ENCODE measurements at regions not wholly inside any gene's neighbourhood (a gene's known extent, or its start where the extent isn't known, plus 50 kb on each side); places are given as distances from the start of the nearest gene placed in this dataset.

DNA sequence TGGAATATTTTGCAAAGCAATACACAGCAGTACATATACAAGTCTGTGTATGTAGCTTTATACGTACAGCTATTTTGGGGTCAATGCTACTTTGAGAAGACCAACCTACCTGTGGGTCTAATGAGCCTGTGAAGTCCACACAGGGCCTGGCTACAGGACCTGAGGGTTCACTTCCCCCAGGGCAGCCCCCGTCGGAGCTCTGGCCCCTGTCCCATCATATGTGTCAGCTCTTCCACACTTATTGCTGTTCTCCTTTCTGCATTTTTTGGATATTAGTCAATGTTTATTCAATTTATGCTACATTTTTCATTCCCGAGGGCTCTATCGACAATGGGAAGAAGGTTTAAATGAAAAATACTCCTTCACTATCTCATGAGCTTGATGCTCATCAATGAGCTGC lies 1473.6 kb downstream of the BRD1 start:
- H3K4me1 ChIP-seq (ENCODE audit: control insufficient read depth, insufficient read depth, low read length): no peaks in the 10 kb centered on the region
- POLR2A ChIA-PET: no interaction called here
- intact Hi-C loops (cut with micrococcal nuclease; ENCODE audit: unreplicated experiment): no loop called here
- no peaks in the 10 kb centered on the region for H3K9me3 ChIP-seq (ENCODE audit: control insufficient read depth, insufficient read depth, low read depth, low read length)
- H3K27me3 ChIP-seq (ENCODE audit: control insufficient read depth, insufficient read depth, low read length): no peaks in the 10 kb centered on the region; the same call in 1 of the 2 replicates
- DNase-seq (ENCODE audit: low read depth, low spot score): no peak
- H3K27ac ChIP-seq (ENCODE audit: low read length): no peak overlapping the region
- in situ Hi-C loops (cut with HindIII; ENCODE audit: low pct_unique_long_range_greater_than_20kb, low sequenced_read_pairs): no loop called here
- no peaks in the 10 kb centered on the region for H3K36me3 ChIP-seq (ENCODE audit: control insufficient read depth, insufficient read depth, low read length)
- ATAC-seq: no peak
- H3K4me3 ChIP-seq (ENCODE audit: low read depth in 2 of 2, low read length in 2 of 2): no peak overlapping the region
- CTCF ChIA-PET: no interaction called here
- TF ChIP-seq, protein P1, sequence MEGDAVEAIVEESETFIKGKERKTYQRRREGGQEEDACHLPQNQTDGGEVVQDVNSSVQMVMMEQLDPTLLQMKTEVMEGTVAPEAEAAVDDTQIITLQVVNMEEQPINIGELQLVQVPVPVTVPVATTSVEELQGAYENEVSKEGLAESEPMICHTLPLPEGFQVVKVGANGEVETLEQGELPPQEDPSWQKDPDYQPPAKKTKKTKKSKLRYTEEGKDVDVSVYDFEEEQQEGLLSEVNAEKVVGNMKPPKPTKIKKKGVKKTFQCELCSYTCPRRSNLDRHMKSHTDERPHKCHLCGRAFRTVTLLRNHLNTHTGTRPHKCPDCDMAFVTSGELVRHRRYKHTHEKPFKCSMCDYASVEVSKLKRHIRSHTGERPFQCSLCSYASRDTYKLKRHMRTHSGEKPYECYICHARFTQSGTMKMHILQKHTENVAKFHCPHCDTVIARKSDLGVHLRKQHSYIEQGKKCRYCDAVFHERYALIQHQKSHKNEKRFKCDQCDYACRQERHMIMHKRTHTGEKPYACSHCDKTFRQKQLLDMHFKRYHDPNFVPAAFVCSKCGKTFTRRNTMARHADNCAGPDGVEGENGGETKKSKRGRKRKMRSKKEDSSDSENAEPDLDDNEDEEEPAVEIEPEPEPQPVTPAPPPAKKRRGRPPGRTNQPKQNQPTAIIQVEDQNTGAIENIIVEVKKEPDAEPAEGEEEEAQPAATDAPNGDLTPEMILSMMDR (IDR thresholded peaks at IDR 0.05): no peak
- TF ChIP-seq, protein P2, sequence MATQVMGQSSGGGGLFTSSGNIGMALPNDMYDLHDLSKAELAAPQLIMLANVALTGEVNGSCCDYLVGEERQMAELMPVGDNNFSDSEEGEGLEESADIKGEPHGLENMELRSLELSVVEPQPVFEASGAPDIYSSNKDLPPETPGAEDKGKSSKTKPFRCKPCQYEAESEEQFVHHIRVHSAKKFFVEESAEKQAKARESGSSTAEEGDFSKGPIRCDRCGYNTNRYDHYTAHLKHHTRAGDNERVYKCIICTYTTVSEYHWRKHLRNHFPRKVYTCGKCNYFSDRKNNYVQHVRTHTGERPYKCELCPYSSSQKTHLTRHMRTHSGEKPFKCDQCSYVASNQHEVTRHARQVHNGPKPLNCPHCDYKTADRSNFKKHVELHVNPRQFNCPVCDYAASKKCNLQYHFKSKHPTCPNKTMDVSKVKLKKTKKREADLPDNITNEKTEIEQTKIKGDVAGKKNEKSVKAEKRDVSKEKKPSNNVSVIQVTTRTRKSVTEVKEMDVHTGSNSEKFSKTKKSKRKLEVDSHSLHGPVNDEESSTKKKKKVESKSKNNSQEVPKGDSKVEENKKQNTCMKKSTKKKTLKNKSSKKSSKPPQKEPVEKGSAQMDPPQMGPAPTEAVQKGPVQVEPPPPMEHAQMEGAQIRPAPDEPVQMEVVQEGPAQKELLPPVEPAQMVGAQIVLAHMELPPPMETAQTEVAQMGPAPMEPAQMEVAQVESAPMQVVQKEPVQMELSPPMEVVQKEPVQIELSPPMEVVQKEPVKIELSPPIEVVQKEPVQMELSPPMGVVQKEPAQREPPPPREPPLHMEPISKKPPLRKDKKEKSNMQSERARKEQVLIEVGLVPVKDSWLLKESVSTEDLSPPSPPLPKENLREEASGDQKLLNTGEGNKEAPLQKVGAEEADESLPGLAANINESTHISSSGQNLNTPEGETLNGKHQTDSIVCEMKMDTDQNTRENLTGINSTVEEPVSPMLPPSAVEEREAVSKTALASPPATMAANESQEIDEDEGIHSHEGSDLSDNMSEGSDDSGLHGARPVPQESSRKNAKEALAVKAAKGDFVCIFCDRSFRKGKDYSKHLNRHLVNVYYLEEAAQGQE (IDR thresholded peaks at IDR 0.05; ENCODE audit: insufficient read depth in 1 of 2, low read depth in 2 of 2, low read length in 1 of 2): no peak
- TF ChIP-seq SIN3A (IDR thresholded peaks at IDR 0.05; ENCODE audit: borderline replicate concordance, insufficient read depth, low read depth, low read length) (no peak), POLR2AphosphoS5 (IDR thresholded peaks at IDR 0.05; ENCODE audit: low read depth, low read length) (no peak), TCF7L2 (IDR thresholded peaks at IDR 0.05; ENCODE audit: low read depth, low read length) (no peak)
- BruUV-seq (replicated peaks): no TSS peak

DNA sequence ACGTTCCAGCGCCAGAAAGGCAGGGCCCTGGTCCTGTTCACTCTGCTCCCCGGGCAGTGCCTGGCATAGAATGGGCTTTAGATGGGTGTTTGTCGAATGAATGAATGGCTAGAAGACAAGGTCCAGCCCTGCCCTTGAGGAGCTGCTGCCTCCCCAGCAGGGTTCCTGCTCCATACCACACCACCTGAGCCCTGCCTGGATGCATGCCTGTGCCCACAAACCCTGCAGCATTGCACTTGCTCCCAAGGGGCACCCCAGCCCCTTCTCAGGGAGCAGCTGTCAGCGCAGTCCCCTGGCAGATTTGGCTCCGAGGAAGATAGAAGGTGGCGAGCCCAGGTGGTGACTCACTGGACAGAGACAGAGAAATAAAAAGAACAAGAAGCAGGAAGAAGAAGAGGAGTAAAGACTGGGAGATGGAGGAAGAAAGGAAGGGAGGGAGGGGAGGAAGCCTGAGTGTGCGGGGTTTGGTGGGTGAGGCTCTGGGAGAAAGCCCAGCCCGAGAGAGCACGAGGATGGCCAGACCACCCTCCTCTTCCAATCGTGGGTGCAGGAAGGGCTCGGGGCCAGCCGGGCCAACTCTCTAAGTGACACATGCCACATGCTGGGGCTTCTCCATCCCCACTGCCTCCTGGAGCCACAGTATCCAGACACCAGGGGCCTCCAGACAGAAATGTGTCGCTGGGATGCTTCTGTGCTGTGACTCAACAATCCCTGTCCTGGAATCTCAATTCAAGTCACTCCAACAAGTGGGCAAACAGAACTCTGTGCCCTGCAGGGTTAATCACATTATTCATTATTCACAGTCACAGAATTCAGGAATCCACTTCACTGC lies 1474.3 kb downstream of the BRD1 start:
- no peak for DNase-seq (ENCODE audit: low read depth, low spot score)
- intact Hi-C loops (cut with micrococcal nuclease; ENCODE audit: unreplicated experiment): no loop called here
- TF ChIP-seq SIN3A (IDR thresholded peaks at IDR 0.05; ENCODE audit: borderline replicate concordance, insufficient read depth, low read depth, low read length): no peak
- TF ChIP-seq, protein P2 (IDR thresholded peaks at IDR 0.05; ENCODE audit: insufficient read depth in 1 of 2, low read depth in 2 of 2, low read length in 1 of 2): no peak
- POLR2A ChIA-PET: no interaction called here
- Histone ChIP-seq H3K36me3 (ENCODE audit: control insufficient read depth, insufficient read depth, low read length) (no peaks in the 10 kb centered on the region), H3K27ac (ENCODE audit: low read length) (no peak overlapping the region), H3K27me3 (ENCODE audit: control insufficient read depth, insufficient read depth, low read length) (no peaks in the 10 kb centered on the region; the same call in 1 of the 2 replicates), H3K9me3 (ENCODE audit: control insufficient read depth, insufficient read depth, low read depth, low read length) (no peaks in the 10 kb centered on the region), H3K4me3 (ENCODE audit: low read depth in 2 of 2, low read length in 2 of 2) (no peak overlapping the region), H3K4me1 (ENCODE audit: control insufficient read depth, insufficient read depth, low read length) (no peaks in the 10 kb centered on the region)
- CTCF ChIA-PET: no interaction called here
- no peak for ATAC-seq
- in situ Hi-C loops (cut with HindIII; ENCODE audit: low pct_unique_long_range_greater_than_20kb, low sequenced_read_pairs): no loop called here
- BruUV-seq (replicated peaks): no TSS peak

All from Panc1 (cell line).